ENCODE measurements at regions not wholly inside any gene's neighbourhood (a gene's known extent, or its start where the extent isn't known, plus 50 kb on each side); places are given as distances from the start of the nearest gene placed in this dataset.

DNA sequence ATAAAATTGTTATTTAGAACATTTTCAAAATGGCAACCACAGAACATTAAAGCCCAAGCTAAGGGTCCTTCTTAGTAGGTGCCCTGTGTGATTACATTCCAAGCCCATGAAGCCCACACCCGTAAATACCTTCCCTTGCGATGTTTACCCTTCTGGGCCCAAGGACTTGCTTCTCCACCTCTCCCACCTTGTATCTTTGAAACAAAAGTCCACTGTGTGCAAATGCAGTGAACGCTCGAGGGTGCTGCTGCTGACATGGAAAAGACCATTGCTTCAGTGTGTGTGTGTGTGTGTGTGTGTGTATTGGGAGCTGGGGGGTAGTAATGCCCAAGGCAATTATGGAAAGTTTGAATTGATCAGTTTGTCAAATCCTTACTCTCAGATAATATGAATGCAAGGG, 298.1 kb downstream of the TGFB2 start:
- no peak for DNase-seq

DNA sequence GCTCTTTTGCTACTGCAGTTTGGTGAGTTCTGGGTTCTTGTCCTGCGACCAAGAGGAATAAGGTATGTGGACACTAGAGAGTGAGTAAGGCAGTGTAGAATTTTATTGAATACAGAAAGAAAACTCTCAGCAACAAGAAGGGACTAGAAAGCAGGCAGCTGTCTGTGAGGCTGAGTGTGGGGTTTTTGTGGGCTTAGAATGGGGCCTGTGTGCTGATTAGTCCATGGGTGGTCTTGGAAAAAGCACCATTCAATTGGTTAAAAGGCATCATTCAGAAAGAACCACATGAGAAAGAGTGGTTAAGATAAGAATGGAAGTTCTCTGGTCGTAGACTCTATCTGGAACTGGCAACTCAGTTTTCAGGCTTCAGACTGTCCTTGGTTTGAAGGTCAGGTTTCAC, 298.8 kb downstream of the TGFB2 start:
- no peak for DNase-seq

DNA sequence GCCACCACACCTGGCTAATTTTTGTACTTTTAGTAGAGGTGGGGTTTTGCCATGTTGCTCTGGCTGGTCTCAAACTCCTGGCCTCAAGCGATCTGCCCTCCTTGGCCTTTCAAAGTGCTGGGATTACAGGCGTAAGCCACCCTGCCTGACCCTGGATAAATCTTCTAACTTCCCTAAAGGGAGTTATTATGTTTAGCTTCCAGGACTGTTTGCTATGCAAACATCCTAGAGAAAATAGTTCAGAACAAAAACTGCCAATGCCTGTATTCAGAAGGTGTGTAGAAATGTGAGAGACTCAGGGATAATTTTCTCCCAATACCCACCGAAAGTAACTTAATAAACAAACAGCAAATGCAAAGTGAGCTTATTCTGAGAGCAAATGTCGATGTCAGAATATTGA, 301.2 kb downstream of the TGFB2 start:
- DNase-seq, result no peak

DNA sequence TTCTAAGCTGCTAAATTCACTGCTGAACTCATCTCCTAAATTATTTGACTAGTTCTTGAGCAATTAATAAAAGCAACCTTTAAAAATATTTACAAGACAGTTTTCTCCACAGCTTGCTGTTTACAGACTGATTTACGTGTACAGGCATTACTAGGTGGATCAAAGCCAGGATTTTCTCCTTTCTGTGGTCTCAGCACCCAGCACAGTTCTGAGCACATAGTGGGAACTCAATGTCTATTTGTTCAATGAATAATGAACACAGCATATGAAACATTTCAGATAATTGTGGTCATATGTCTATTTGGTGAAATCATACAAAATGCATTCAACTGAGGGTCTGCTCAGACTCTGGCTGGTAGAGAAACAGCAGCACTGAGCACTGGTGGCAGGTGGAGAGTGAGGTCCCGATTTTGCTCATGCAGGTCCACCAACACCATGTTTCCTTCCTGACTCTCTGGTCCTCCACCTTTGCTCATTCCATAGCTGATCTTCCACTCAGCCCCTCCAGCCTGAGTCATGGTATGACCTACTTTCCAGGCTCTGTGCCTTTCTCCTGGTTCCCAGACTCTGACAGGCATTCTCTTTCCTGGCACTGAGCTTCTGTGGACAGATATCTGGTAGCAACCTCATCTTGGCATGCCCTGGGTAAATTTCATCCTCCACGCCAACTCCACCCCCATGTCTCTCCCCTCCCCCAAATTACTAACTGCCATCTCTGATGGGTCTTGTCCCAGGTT, 311.3 kb downstream of the TGFB2 start:
- DNase-seq, result no peak

DNA sequence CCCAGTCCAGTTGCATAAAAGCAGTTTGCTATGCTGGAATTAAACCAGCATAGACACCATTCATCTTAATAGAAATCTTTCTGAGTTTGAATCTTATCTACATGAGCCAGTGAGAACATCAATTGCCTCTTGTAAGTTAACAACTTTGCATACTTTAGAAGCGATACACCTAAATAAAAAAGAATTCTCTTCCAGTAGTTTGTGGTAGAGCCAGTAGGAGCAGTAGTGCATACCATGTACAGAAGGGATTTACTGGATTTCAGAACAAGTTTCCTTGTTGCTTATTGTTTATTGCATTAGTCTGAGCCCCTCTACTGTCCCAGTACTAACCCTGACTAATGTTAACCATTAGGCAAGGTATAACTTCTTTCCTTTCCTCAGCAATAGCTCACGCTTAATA, 313.1 kb downstream of the TGFB2 start:
- DNase-seq, result no peak

DNA sequence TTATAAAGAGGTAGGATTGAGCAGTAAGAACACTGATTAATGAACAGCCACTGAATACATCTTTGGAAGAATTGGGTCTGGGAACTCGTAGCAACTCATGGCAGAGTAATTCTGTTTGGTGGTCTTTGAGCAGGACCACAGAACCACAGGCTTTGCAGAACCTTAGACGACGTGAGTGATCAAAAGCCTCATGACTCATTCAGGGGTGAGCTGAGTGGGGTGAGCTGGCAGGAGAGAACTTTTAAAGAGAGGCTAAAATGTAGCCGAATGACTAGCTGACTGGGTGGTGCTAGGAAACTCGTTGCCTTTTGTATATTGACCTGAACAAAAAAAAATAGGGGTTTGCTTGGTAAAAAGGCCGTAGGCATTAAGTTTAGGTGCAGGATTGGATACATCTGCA, 313.8 kb downstream of the TGFB2 start:
- DNase-seq, result no peak

DNA sequence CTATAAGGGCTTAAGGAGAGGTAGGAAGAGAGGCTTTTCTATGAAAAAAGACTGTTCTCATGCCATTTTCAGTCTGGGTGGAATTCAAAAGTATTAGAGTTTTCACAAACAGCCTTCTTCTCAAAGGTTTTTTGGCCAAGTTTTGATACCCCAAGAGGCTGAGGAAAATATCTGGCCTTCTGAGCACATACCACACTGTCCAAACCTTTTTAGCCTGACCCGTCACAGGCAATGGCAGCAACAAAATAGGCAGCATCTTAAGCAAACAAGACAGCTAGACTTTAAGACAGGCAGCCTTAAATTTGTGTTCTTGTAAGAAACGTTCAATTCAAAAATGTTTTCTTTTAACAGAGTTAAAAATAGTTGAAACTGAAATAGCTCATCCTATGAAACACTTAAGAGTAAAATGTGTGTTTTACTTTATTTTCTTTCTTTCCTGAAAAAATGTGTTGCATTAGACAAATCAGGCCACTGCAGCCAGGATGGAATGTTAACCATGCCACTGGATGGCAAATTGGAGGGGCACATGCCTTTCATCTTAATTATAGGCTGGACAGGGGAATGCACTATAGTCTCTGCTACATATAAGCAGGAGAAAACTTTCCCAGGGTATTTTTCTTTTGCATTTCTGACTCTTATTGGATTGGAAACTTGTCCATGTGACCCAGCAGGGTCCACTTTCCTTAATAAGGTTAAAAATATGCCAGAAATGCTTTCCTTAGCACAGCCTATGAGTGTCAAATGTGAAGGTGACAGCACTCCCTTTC, 315.0 kb downstream of the TGFB2 start:
- DNase-seq, result no peak

DNA sequence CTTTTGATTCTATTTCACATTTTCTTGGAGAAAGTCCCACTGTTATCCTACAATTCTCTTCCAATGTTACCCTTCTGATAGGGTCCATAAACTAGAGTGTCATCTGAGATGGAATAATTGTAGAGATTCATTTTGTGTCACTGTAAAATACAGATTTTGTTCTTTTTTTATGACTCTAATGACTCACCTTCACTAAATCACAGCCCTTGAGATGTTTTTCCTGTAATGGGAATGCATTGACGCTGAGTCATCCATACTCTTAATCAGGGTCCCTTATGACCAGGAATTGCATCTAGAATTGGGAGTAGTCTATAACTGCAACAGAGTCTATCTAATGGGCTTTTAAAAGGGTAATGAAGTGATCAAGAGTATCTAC, 315.5 kb downstream of the TGFB2 start:
- DNase-seq, result no peak

DNA sequence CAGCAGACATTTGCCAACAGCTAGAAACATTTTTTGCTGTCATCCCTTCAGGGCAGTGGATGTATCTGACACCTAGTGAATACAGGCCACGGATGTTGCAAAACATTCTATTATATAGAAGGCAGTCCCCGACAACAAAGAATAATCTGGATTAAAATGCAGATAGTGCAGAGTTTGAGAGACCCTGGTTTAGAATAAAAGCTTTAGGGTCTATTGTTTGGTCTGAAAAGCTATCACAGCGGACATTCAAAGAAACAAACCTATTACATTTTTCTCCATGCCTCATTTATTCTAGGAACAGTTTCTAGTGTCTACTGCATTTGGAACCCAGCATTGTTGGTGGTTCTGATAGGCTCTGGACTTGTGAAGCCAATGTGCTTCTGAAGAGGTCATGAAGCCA, 316.3 kb downstream of the TGFB2 start:
- DNase-seq, result no peak

DNA sequence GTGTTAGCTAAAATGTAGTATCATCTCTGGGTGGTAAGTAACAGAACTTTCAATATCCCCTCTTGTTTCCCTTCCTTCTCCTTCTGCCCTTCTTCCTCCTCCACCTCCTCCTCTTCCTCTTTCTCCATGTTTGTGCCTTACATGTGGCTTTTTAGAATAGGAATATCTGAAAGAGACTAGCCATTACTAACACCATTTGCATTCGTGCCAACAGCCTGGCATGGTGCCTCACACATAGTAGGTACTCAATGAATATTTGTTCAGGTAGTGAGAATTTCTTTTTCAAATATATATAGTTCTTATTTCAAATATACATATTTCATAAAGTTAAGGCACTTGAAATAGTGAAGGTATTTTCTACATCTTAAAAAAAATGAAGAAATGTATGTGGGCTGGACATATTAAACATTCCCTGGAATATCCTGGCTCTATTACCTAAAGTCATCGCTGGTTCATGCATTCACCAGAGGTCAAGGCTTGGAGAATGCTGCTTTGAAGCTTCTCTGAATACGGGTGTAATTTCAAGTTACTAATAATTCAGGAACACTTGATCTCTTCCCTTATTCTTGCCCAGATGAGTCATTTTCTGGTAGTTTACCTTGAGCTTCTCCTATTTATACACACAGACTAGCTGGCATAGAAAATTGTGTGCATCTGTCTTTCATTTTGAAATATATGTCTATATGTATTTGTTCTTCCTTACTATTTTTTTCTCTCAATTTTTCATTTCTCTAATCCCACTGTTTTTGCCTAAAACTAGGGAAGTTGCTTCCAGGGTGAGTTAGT, 319.4 kb downstream of the TGFB2 start:
- no peak for DNase-seq

DNA sequence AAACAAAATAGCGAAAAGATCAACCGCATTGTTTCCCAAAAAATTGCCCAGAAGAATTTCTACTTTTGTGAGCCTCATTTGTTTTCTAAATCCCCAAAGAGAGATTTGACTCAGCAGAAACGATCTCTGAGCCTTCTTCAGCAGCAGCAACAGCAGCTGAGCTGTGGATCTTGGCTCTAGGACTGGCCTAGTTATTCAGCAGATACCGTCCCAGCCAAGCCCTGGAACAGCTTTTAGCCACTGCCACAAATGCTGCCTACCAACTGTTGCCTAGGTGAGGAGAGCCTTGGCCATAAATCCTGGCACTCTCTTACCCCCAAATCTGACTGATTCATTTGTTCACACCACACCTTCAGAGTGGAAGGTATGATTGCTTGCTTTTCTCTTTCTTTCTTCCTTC, 320.1 kb downstream of the TGFB2 start:
- peak; percentile 75 for DNase-seq

DNA sequence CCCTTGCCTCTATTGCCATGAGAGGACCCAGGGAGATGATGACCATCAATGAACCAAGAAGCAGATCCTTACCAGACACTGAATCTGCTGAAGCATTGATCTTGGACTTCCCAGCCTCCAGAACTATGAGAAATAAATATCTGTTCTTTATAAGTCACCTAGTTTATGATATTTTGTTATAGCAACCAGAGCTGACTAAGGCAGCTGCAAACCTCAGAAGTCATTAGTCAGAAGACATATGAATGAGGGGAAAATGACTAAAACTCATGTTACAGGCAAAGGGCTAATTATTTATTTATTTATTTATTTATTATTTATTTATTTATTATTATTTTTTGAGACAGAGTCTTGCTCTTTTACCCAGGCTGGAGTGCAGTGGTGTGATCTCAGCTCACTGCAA, 321.1 kb downstream of the TGFB2 start:
- DNase-seq, result no peak

DNA sequence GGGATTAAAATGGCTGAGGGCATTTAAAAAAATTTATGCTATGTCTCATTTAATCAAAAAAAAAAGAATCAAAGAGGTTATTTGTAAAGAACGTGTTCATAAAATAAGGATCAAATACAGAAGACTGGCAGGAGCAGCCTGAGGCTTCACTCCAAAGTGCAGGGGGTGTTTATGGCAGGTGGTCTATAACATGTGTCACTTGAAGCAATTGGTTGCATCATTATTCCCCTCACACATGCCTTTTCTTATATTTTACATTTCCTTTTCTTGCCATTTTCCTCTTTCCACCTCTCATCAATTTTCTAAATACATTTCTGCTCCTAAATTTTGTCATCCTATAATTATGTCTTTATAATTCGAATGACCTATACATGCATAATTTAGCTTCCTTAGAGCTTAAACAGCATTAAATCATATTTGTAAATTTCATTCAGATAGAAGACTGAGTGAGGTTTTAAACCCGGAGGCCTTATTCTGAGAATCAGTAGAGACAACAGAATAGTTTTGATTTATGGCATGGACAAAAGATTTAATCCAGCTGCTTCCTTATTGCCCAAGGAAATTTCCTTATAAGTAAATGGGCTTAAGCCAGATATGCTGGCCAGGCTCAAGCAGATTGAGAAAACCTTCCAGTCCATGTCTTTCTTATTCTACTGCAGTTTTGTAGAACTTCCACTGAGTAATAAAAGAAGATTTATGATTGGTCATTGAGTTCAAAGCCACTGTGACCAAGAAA, 322.8 kb downstream of the TGFB2 start:
- DNase-seq, result no peak

DNA sequence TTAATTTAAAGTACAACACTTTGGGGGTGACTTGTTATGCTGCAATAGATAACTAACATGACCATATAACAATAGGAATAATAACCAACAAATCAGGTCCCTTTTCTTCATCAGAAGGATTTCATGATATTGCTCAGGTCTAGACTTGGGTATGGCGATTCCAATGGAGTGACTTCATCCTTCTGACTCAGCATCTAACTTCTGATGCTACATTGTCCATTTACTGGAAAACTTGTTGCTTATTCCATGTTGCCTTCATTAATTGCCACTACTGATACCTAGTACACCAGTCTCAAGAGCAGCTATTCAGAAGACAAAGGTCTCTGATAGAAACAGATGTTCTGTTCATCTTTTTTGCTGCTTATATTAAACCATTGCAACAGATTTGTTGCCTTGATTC, 324.3 kb downstream of the TGFB2 start:
- DNase-seq, result no peak

DNA sequence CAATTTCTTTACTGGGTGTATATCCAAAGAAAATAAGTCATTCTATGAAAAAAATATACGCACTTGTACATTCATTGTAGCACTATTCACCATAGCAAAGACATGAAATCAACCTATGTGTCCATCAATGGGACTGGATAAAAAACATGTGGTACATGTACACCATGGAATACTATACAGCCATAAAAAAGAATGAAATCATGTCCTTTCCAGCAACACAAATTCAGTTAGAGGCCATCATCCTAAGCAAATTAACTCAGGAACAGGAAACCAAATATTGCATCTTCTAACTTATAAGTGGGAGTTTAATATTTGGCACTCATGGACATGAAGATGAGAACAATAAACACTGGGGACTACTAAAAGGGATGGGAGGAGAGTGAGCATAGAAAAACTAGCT, 325.7 kb downstream of the TGFB2 start:
- no peak for DNase-seq

DNA sequence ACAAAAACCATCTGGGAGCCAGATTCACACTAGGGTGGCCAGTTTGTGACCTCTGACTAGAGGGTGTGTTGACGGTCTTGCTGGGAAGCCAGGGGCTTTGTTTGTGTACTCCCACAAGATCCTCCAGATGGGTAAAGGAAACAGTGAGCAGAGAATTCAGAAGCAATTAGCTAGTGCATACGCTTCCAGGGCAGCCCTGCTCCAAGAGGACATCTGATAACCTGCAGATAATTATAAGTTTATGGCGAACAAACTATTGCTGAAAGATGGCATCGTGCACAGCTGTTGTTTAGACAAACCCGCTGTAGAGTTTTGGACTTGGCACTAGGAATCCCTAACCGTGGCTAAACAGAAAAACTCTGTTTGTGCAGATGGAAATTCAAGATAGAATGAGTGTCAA, 326.4 kb downstream of the TGFB2 start:
- peak; percentile 37 for DNase-seq

DNA sequence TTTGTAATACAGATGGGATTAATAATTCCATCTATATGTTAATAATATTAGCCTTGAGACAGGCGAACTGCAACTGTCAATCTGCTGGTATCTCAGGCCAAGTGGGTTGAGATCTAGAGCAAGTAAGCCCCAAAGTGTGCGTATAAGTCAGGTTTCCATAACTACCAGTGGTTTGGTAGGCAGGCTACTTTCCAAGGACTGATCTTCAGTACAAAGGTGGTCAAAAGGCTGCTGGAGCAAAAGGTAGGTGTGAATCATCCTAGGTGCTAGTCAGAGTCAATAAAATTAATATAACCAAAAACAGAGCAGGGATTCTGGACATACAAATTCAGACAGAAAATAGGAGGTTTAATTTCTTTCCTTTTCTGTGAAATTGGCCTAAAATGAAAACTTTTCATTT, 328.0 kb downstream of the TGFB2 start:
- no peak for DNase-seq

DNA sequence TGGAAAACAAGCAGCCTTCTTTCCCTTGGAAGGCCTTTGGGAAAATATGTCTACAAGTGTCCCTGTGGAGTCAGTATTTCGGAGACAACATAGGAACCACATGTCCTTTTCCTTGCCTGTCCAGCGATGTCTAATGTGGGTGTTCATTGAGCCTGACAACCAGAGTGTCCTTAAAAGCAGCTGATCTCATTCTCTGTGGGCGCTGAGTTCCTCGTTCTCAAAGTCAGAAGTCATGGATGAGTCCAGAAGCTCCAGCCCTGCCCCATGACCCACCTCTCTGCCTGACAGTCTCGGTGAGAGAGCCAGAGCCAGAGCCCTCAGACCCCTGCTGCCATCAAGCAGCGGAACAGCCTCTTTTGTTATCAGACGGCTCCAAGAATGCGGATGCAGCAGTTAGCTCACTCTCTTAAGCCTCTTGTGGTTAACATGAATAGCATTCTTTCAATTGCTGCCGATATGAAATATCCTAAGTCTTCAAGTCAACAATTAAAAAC, 329.2 kb downstream of the TGFB2 start:
- DNase-seq, result no peak

DNA sequence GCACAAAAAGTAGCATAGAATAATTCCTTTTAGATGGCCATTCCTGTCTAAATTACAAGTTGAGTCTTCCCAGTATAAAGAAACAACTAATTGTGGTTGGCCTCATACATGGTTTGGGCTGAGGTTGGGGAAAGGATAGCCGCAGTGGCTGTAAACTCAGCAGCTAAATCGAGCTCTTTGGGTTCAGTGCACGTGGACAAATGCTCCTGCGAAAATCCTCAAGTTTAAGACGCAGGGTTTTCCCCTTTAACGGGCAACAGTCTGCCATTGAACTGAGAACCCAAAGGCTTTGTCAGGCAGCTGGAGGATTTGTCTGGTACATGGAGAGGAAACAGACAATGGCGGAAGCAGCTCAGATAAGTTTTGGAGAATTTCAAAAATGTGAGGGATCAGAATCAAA, 331.9 kb downstream of the TGFB2 start:
- DNase-seq, result peak; percentile 45

DNA sequence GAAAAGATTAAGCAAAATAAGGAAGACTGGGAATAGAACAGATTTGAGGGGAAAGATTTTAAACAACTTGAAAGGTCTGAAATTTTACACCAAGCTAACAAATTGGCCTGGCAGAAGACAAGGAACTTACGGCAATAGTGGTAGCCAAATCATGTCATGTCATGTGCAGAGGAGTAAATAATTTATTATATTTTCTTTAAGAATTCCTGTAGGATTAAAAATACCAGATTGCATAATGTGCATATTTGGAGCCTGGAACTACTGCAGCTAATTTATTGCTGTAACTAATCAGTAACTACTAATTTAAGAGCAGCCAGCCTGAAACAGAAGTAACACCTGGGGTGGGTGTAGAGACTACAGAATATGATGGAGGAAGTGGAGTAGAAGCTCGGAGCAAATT, 334.3 kb downstream of the TGFB2 start:
- DNase-seq, result no peak

DNA sequence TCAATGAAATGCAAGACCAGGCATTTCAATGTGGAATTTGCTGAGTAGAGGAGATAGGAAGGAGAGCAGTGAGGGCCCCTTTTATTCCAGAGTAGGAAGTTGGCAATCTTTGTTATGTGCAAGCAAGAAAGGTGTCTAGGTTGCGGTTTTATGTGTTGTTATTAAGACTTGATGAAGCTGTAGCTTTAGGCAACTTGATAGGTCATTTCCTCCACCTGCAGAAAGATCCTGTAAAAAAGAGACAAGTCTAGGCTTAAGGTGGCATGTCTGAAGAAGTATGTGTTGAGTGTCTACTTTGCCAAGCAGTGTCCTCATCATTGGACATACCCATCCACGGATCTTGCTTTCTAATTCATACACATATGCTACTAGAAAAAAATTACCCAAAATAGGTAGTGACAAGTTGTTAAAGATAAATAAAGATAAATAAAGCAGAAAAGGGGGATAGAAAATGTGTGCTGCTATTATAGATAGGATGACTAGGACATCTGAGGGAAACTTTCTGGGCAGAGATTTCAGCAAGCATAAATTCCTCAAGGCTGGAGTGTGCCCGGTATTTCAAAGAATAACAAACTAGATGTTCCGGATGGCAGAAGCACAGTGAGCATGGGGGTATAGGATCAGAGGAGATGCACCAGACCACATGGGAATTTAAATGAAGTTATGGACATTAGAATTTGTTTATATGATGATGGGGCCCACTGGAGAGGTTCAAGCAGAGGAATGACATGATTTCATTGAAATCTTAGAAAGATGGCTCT, 335.0 kb downstream of the TGFB2 start:
- no peak for DNase-seq

DNA sequence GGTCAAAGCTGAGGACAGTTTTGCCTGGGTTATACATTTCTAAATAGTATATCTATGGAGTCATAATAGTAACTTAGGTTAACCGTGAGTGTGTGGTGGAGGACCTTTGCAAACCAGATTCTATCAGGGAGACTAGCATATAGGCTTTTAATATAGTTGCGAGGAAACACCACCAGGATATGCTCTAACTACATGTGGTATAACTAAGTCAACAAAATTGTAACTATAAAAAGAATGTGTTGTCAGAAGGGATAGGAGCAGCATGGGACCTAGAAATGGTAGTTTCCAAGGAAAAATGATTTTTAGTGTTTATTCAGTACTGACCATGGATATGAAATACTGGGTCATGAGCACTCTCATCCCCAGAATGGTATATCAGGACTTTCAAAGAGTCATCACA, 338.1 kb downstream of the TGFB2 start:
- DNase-seq, result no peak
